ENCODE measurements at regions not wholly inside any gene's neighbourhood (a gene's known extent, or its start where the extent isn't known, plus 50 kb on each side); places are given as distances from the start of the nearest gene placed in this dataset.
A peak's percentile ranks its signal among the peaks of the same experiment; 100 is the strongest.

- no peak for DNase-seq (ENCODE audit: low read depth in 2 of 2)
Observed at GRCh38 chr17:72301887-72302286, 181.1 kb downstream of the SOX9 start.

GRCh38 chr17:72302735-72303134 is 181.9 kb downstream of the SOX9 start:
- DNase-seq (ENCODE audit: low read depth in 2 of 2), result no peak

- DNase-seq (ENCODE audit: low read depth in 2 of 2), result no peak
Observed at GRCh38 chr17:72303787-72304733, 183.2 kb downstream of the SOX9 start.

GRCh38 chr17:72304859-72305258 is 184.0 kb downstream of the SOX9 start:
- DNase-seq (ENCODE audit: low read depth in 2 of 2), result no peak

GRCh38 chr17:72305472-72305871 is 184.7 kb downstream of the SOX9 start:
- DNase-seq (ENCODE audit: low read depth in 2 of 2), result no peak

- DNase-seq (ENCODE audit: low read depth in 2 of 2), result no peak
Observed at GRCh38 chr17:72306037-72306436, 185.2 kb downstream of the SOX9 start.

GRCh38 chr17:72307836-72308235 is 187.0 kb downstream of the SOX9 start:
- no peak for DNase-seq (ENCODE audit: low read depth in 2 of 2)

GRCh38 chr17:72308744-72309385 is 188.0 kb downstream of the SOX9 start:
- no peak for DNase-seq (ENCODE audit: low read depth in 2 of 2)

- no peak for DNase-seq (ENCODE audit: low read depth in 2 of 2)
Observed at GRCh38 chr17:72311004-72311403, 190.2 kb downstream of the SOX9 start.

- no peak for DNase-seq (ENCODE audit: low read depth in 2 of 2)
Observed at GRCh38 chr17:72315122-72315913, 194.5 kb downstream of the SOX9 start.

- no peak for DNase-seq (ENCODE audit: low read depth in 2 of 2)
Observed at GRCh38 chr17:72318131-72318530, 197.3 kb downstream of the SOX9 start.

GRCh38 chr17:72321896-72322295 is 201.1 kb downstream of the SOX9 start:
- DNase-seq (ENCODE audit: low read depth in 2 of 2), result no peak

- no peak for DNase-seq (ENCODE audit: low read depth in 2 of 2)
Observed at GRCh38 chr17:72332367-72332766, 211.5 kb downstream of the SOX9 start.

GRCh38 chr17:72333570-72333969 is 212.8 kb downstream of the SOX9 start:
- no peak for DNase-seq (ENCODE audit: low read depth in 2 of 2)

- peak; percentile 31 for DNase-seq (ENCODE audit: low read depth in 2 of 2)
Observed at GRCh38 chr17:72334205-72334604, 213.4 kb downstream of the SOX9 start.

GRCh38 chr17:72336026-72336803 is 215.4 kb downstream of the SOX9 start:
- DNase-seq (ENCODE audit: low read depth in 2 of 2), result no peak

GRCh38 chr17:72336804-72337070 is 215.9 kb downstream of the SOX9 start:
- DNase-seq (ENCODE audit: low read depth in 2 of 2), result no peak

GRCh38 chr17:72338304-72338703 is 217.5 kb downstream of the SOX9 start:
- DNase-seq (ENCODE audit: low read depth in 2 of 2), result no peak

GRCh38 chr17:72338847-72339790 is 218.3 kb downstream of the SOX9 start:
- DNase-seq (ENCODE audit: low read depth in 2 of 2), result peak; percentile 73 to 78

- DNase-seq (ENCODE audit: low read depth in 2 of 2), result no peak
Observed at GRCh38 chr17:72340836-72341235, 220.0 kb downstream of the SOX9 start.

- DNase-seq (ENCODE audit: low read depth in 2 of 2), result no peak
Observed at GRCh38 chr17:72342061-72342460, 221.2 kb downstream of the SOX9 start.
